ENCODE measurements at regions not wholly inside any gene's neighbourhood (a gene's known extent, or its start where the extent isn't known, plus 50 kb on each side); places are given as distances from the start of the nearest gene placed in this dataset.

- Histone ChIP-seq H3K36me3 (replicated peaks; ENCODE audit: insufficient read depth, low read length) (no peaks in the 10 kb centered on the region), H3K27ac (ENCODE audit: low read length) (peak overlapping the region; percentile 95), H3K4me1 (ENCODE audit: low read length) (peaks cover 44% of the 10 kb centered on the region), H3K4me2 (ENCODE audit: low read depth, low read length) (peak overlapping the region; percentile 71), H4K20me1 (ENCODE audit: insufficient read depth, low read length) (no peaks in the 10 kb centered on the region), H2AFZ (ENCODE audit: low read length) (no peak overlapping the region; the same call in 1 of the 2 replicates), H3K9me3 (replicated peaks; ENCODE audit: insufficient read depth, low read length) (no peaks in the 10 kb centered on the region), H3K4me3 (ENCODE audit: low read length) (peak overlapping the region; percentile 25; the same call in 1 of the 2 replicates), H3K79me2 (ENCODE audit: low read length) (no peaks in the 10 kb centered on the region), H3K9me2 (replicated peaks; ENCODE audit: insufficient read depth, low read length) (no peaks in the 10 kb centered on the region), H3K9ac (ENCODE audit: low read length) (peak overlapping the region; percentile 63), H3K27me3 (replicated peaks; ENCODE audit: insufficient read depth, low read length) (no peaks in the 10 kb centered on the region), H3F3A (ENCODE audit: insufficient read depth, low read length) (peaks cover 40% of the 10 kb centered on the region)
- DNase-seq: peak; percentile 83
- TF ChIP-seq EZH2phosphoT487 (IDR thresholded peaks at IDR 0.05; ENCODE audit: low read length) (no peak), EZH2 (optimal IDR thresholded peaks at IDR 0.05; ENCODE audit: low read depth, low read length) (no peak)
- TF ChIP-seq, protein P1, sequence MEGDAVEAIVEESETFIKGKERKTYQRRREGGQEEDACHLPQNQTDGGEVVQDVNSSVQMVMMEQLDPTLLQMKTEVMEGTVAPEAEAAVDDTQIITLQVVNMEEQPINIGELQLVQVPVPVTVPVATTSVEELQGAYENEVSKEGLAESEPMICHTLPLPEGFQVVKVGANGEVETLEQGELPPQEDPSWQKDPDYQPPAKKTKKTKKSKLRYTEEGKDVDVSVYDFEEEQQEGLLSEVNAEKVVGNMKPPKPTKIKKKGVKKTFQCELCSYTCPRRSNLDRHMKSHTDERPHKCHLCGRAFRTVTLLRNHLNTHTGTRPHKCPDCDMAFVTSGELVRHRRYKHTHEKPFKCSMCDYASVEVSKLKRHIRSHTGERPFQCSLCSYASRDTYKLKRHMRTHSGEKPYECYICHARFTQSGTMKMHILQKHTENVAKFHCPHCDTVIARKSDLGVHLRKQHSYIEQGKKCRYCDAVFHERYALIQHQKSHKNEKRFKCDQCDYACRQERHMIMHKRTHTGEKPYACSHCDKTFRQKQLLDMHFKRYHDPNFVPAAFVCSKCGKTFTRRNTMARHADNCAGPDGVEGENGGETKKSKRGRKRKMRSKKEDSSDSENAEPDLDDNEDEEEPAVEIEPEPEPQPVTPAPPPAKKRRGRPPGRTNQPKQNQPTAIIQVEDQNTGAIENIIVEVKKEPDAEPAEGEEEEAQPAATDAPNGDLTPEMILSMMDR (IDR thresholded peaks at IDR 0.05; ENCODE audit: low read length): no peak
These were observed 51.0 kb upstream of the EML4 start for GRCh38 chr2:42117923-42118753.

DNA sequence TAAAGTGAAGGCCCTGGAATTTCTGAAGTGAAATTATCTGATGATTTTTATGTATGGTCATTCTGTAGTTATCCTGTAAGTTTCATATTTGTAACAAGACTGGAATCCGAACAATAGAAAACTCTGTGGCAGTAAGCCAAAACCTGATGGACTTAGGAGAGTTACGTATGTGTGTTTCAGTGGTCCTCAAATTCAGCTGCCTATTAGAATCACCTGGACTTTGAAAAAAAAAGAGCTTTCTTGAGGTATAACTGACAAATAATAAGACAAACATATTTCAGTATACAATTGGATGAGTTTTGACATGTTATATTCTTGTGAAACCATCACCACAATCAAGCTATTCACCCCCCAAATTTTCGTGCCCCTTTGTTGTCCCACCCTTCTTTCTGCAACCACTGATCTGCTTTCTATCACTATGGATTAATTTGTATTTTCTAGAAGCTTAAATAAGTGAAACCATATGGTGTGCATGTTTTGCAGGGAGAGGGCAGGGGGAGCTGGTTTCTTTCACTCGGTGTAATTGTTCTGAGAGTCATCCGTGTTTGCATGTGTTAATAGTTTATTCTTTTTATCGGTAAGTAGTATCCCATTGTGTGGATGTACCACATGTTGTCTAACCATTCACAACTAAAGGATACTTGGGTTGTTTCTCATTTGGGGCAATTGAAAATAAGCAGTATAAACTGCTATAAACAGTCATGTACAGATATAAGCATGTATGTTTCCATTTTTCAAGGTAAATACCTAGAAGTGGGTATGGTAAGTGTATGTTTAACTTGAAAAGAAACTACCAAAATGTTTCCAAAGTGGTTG lies 50.2 kb upstream of the EML4 start:
- H3K9ac ChIP-seq (ENCODE audit: low read length): peak overlapping the region; percentile 63
- H2AFZ ChIP-seq (ENCODE audit: low read length): no peak overlapping the region
- H3K36me3 ChIP-seq (replicated peaks; ENCODE audit: insufficient read depth, low read length): no peaks in the 10 kb centered on the region
- no peaks in the 10 kb centered on the region for H3K79me2 ChIP-seq (ENCODE audit: low read length)
- TF ChIP-seq EZH2 (optimal IDR thresholded peaks at IDR 0.05; ENCODE audit: low read depth, low read length) (no peak), EZH2phosphoT487 (IDR thresholded peaks at IDR 0.05; ENCODE audit: low read length) (no peak)
- TF ChIP-seq, protein P1 (IDR thresholded peaks at IDR 0.05; ENCODE audit: low read length): no peak
- H3K4me2 ChIP-seq (ENCODE audit: low read depth, low read length): peak overlapping the region; percentile 71
- H3K9me2 ChIP-seq (replicated peaks; ENCODE audit: insufficient read depth, low read length): no peaks in the 10 kb centered on the region
- H3K27me3 ChIP-seq (replicated peaks; ENCODE audit: insufficient read depth, low read length): no peaks in the 10 kb centered on the region
- H3F3A ChIP-seq (ENCODE audit: insufficient read depth, low read length): peaks cover 48% of the 10 kb centered on the region
- peaks cover 51% of the 10 kb centered on the region for H3K4me1 ChIP-seq (ENCODE audit: low read length)
- H3K4me3 ChIP-seq (ENCODE audit: low read length): peak overlapping the region; percentile 25; the same call in 1 of the 2 replicates
- no peaks in the 10 kb centered on the region for H3K9me3 ChIP-seq (replicated peaks; ENCODE audit: insufficient read depth, low read length)
- H4K20me1 ChIP-seq (ENCODE audit: insufficient read depth, low read length): no peaks in the 10 kb centered on the region
- H3K27ac ChIP-seq (ENCODE audit: low read length): peak overlapping the region; percentile 95
- DNase-seq: no peak

Measured in MM.1S (cell line).